Stimulated activated CD4-positive, alpha-beta T cell treated with anti-CD3 and anti-CD28 coated beads, Interleukin-12 subunit alpha, Interleukin-12 subunit beta, amount 100 ng/mL, for 48 hours (primary cell): ENCODE measurements at regions not wholly inside any gene's neighbourhood (a gene's known extent, or its start where the extent isn't known, plus 50 kb on each side); places are given as distances from the start of the nearest gene placed in this dataset.

Experiments used
- DNase-seq, 3 donors: peaks; one replicate each; pipeline ENCODE4 v3.0.0-alpha.2; 2020; ENCODE audit warnings: low read depth in 2 of 3, low spot score in 1 of 3

DNA sequence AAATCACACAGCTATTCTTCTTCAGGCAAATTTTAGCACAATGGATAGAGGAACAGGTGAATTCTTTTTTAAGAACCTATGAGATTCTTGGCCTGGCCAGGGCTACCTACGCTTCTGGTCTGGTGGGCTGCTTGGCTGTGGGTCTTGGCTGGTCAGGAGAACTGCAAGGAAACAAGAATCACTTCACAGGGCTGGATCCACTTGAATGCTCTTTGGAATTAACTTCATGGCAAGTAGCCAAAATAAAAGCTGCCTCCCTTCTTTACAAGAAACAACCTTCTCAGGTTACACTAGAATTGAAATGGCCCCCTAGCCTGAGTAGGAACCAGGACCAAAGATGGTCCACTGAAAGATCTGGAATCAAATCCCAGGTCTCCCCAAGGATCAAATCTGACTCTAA is 519.1 kb downstream of the IQCM start:
- no peak for DNase-seq

DNA sequence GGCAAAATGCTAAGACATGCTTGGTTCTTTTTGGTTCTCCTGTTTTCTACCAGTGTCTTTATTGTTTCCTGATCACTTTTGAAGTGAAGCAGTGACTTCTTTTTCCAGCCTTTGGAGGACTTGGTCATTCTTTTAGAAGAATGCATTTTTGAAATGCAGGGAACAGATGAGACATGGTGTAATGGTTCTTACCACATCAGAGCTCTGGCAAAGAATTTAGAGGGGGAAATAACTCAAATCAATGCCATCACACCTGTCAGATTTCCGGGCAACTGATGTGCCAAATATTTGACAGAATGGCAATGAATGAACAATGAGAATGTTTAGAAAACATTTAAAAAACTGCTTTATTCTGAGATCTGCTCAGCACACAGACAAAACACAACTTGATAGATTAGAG is 519.6 kb downstream of the IQCM start:
- DNase-seq, result no peak

DNA sequence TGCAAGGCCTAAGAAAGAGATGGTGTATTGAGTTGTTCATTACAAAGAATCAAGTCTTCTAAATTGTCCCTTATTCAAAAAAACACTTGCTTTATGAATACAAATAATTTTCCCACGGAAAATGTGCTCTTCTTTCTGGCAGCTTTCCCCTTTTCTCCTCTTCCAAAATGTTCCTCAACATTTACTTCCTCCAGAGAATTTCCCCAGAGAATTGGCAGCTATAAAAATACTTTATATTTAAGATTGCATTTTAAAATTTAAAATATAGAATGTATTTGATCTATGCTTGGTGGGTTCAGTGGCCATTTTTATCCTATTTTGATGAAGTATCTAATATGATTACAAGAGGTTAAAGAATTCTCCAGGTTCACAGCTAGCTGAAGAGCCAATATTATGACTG is 521.0 kb downstream of the IQCM start:
- no peak for DNase-seq

DNA sequence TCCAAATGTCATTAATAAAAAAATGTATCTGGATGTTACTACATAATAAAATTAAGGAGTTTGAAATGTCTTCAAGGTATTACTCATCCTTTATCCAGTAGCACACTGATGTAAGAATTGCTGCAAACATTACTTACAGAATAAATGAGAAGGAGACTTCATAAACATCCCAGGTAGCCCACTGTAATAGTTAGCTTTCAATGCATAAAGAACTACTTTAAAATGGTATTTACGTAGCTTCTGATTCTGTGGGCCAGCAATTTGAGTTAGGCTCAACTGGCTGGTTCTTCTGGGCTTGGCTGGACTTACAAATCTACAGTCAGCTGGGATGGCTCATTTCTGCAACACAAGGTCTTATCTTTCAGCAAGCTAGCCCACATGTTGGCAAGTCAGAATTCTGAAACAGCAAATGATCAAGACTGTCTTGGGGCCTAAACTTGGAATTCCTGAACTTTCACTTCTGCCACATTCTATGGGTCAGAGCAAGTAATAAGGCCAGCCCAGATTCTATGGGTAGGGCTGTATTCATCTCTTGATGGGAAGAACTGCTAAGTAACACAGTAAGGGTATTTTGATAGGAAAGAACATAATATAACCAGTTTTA is 522.5 kb downstream of the IQCM start:
- no peak for DNase-seq

DNA sequence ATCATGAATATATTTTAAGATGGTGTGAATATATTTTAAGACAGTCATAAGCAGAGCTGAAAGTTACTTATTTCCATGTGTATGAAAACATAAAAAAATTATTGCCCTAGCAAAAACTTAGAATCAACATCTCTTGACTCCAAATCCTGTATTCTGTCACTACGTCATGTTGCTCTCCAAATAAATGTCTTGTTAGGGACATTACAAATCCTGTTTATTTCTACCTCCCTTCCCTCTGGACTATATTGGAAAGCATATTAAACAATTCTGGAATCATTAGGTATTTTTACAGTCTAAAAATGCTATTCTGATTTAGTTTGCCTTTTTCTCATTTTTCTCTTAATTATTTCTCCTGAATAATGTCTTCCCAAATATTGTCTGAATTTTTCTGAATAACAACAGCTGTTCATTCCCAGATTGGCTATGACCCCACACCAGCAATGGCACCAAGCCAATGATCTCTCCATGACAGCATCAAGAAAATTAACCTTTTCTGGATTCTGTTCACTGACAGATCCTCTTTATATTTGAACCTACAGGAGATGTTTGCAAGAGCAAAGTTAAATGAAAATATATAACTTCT is 523.1 kb downstream of the IQCM start:
- no peak for DNase-seq

DNA sequence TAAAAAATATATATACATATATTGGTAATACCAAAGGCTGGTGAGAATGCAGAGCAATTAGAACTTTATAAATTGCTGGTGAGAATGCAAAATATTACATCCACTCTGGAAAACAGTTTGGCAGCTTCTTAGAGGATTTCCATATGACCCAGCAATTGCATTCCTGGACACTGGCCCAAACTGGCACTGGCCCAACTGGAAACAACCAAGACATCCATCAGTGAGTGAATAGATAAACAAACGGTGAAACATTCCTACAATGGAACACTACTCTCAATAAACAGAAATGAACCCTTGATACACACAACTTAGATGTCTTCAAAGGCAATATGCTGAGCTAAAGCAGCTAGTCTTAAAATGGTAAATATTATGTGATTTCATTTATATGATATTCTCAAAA is 524.2 kb downstream of the IQCM start:
- DNase-seq, result no peak

DNA sequence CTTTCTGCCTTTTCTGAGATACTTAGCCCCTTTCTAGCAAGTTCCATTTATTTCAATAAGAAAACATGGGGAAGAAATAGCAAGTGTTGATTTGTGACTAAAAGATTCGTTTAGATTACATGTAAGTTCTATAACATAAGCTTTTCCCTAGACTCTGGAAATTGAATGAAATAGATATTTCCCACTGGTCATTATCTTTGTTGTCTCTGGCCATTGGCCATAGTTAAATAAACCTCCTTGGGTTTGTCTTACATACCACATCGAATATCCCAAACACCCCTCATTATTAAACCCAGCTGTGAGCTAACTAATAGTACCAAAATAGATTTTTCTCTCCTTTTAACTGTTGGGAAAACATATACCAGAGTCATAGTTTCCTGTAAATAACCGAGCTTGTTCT is 534.8 kb downstream of the IQCM start:
- DNase-seq, result no peak

DNA sequence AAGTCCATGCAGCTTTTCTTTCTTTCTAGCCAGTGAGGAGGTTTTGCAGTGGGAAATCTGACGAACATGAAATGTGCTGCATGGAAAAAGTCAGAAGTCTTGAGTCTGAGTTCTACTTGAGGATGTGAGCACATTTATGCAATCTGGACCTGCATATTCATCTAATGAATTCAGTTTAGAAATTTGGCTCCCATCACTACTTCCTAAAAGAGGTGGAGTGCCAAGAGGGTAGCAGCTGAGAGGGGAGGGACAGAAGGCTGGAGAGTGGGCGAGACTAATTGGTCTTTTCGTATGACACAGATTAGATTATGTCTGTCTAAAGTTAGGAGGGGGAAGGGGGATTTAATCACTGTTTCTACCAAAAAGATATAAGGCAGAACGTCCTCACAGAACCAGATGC is 535.9 kb downstream of the IQCM start:
- no peak for DNase-seq

DNA sequence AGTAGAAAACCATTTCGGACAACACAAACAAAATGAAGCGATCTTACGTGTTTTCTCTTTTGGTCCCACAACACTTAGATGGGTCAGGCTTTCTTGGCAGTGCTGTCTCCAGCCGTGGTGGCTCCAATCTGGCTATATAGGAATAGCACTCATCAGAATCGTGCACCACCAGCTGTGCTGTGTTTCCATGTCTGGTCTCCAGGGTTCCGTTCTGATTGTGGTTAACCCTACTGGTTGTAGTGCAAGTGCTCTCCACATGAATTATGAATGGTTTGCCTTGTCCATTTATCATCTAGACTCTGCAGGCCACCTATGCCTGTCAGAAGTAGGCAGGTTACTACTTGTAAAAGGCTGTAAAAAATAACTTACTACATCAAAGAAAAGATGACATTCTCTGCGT is 536.3 kb downstream of the IQCM start:
- DNase-seq, result no peak

DNA sequence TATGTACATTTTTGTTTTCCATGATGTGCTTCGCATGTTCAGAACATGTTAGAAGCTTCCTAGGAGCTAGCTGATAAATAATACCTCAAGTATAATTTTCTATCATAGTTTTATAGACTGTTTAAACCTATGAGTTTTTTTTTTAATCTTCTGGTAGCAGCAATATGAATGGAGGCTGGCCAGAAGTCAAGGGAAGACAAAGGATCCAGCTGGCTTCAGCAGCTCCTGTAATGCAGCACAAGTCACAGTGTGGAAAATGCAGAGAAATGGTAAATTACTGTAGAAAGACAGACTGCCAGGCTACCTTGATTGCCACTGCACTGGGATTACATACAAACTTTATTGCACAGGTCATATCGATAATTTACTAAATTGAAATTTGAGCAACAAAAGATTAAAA is 537.9 kb downstream of the IQCM start:
- DNase-seq, result no peak

DNA sequence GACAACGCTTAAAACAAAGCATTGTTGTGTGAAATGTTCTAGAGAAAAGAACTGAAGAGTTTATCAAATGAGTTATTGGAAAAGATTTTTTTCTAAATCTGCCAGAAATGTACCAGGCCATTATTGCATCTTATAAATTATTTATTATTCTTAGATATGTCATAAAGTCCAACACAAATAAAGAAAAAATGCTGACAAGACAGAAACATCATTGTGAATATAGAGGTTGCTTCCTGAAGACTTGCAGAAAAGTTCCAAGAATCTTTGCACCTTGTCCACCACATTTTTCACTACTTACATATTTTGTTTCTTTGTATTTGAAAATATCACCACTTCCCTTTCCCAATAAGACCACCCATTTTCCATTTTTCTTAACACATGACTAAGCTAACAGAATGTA is 545.8 kb downstream of the IQCM start:
- no peak for DNase-seq

DNA sequence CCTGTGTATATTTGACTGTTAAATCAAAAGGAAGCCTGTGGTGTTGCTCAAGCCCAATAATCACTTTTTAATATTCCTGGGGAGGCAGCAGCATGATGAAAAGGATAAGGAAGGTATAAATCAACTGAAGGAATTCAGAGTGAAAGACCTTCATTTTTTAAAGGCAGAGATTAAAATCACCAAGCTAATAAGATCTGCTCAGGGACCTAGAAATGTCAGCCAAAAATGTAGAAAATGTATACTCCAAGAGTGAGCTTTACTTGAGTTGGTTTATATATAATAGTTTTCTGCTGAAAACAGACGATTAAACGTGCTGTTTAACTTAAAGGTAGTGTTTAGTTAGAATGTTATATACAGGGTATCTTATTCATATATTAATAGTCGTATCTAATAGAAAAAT is 549.3 kb downstream of the IQCM start:
- no peak for DNase-seq

DNA sequence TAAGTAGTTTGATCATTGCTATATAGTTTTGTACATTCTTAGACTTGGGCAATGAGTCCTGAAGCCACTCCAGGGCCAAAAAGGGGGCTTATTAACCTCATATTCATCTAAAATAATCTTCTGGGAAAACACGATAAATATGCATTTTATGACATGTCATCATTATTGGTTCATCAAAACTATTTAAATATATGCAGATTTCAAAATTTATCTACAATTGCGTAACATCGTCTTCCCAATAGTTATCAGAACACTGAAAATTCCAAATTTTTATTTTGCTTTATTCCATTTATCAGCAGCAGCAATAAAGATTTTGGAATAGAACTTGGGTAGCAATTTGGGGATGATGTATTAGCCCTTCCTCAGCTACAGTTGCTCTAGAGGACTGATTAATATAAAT is 550.0 kb downstream of the IQCM start:
- no peak for DNase-seq

DNA sequence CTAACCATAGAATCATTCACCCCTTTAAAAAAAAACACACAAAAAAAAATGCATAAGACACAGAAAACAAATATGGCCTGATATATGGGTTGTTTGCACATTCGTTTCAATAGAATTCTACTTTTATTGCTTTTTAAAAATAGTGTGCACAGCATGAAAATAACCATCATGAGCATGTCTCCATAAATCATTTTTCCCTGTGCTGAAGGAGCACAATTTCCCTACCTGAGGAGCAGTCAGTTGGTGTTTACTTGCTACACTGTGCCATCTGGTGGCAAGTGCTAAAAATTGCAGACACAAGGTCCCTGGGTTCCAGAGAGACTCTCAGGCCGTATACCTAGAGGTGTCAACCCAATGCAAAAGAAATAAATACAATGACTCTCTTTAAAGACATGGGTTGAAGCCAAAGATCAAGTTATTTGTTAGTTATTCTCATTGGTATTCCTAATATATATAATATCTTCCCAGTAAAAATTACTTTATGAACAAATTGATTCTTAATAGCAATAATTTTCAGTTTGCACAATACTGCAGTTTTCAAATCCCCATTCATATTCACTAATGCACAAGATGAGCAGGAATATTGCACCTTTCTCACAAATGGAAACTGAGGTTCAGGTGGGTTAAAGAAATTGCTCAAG is 551.4 kb downstream of the IQCM start:
- DNase-seq, result peak in 1 of 3 donors; percentile 9

DNA sequence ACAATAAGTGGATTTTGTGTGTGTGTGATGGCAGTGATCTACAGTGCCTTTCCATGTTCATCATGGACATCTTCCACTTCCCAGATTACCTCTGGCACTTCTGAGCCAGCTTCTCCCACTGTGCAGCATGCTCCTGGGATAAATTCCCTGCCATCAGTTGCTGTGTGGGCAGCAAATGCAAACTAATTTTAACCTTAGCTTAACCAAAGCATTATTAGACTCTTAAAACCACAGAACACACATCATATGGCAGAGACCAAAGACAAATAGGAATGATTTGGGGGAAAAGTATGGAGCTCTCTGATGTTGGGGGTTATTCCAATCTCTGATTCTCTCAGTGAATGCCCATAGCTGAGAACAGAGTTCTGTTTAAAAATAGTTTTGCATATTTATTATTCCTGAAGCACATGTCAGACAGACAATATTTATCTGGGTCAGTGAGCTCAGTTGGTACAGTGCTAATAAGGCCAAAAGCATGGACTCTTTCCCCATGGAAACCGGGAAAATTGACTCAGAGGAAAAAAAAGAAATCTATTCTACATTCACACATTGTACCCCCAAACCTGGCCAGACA is 567.4 kb downstream of the IQCM start:
- no peak for DNase-seq

DNA sequence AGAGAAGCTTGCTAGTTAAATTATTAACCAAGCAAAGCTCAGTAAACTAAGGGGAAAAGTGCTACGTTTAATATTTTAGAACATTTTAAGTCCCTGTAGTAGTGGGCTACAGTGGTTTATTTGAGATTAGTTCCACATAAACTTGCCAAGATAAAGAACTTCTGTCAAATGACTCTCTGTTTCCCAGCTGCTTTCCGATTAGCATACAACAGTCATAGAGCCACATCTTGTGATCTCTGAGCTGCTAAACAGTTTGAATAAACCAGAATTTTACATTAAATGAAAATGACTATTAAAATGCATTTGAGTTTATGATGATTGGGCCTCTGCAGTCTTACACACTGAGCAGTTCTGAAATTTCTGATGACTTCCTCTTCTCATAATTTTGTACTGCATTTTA is 568.5 kb downstream of the IQCM start:
- DNase-seq, result no peak

DNA sequence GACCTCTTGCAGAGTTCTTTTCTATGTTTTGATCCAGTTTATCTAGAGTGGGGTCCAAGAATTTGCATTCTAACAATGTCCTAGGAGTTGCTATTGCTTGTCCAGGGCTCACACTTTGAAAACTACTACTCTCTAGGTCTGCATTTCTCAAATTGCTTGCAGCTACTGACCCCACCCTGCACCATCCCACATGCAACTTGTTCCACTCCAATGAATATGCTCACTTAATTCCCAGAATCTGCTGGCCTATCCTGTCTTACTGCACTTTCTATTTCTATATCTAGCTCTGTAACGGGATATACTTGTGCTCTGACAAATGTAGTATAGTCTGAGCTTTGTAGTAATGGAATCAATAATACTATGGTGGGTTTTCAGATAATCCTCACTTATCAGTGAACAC is 570.3 kb downstream of the IQCM start:
- DNase-seq, result no peak

DNA sequence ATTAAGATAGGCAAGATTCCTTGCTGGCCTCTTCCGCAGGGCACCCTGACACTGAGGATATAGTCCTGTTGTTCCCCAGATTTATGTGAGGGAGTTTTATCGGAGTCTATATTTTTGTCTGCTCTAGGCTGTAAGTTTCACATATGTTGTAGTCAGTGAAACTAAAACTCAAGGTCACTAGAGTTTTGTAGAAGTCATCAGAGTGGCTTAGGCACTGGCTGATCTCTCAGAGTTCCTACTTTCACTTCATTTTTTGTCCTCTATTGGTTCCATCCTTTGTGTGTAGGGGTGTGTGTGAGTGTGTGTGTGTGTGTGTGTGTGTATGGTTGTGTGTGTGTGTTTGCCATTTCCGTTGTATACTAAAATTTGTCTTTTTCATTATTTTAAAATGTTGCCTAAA is 577.5 kb downstream of the IQCM start:
- DNase-seq, result no peak

DNA sequence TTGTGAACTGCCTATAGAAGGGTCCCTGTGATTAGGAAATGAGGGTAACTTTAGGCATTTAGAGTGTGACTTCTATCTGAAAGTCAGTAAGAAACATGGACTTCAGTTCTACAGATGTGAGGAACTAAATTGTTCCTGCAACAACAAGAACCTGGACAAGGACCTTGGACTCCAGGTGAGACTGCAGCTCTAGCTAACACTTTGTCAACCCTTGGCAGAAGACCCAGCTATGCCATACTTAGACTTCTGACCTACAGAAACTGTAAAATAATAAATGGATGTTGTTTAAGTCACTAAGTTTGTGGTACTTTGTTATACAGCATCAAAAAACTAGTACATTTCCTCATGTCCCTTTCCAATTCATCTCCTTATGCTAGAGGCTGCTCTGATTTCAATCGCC is 580.8 kb downstream of the IQCM start:
- DNase-seq, result no peak

DNA sequence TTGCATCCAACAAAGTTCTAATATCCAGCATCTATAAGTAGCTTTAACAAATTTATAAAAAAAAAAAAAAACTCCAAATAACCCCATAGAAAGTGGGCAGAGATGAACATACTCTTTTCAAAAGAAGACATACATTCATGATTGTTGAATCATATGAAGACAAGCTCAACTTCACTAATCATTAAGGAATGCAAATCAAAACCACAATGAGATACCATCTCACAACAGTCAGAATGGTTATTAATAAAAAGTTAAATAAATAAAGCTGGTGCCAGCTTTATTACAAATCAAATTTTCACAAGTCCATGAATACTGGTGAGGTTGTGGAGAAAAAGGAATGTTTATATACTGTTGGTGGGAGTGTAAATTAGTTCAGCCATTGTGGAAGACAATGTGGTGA is 592.0 kb downstream of the IQCM start:
- no peak for DNase-seq

DNA sequence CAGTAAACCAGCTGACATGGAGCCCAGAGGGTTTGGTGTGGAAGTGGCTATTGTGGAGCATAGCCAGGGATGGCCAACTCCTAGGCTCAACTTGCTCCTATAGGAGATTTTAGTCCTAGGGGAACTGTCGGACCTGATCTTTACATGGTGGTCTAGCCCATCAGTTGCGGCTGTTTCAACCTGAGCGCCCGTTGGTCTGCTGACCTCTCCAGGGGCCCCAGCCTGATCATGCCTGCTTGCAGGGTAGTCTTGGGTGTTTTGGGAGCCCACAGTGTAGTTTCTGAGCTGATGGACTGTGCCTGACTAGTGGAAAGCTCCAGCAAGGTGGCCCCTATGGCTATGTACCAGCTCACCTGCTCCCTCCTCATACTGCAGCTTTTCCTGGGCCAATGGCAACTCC is 597.0 kb downstream of the IQCM start:
- no peak for DNase-seq

DNA sequence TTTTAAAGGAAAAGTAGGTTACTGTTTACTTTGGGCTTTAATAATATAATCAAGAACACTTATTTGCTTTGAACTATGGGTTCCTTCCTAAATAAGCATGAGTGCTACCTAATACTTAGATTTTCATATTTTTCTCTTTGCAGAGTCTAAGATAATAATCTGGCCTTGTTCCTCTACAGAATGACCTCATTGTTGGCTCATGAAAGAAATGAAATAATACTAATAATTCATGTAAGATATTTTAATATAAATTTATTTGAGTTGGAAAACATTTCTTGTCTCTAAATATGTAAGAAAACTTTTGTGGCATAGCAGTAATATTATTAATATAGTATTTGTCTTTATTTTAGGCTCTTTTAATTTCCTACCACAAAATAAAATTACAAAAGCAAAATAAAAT is 601.3 kb downstream of the IQCM start:
- DNase-seq, result no peak

DNA sequence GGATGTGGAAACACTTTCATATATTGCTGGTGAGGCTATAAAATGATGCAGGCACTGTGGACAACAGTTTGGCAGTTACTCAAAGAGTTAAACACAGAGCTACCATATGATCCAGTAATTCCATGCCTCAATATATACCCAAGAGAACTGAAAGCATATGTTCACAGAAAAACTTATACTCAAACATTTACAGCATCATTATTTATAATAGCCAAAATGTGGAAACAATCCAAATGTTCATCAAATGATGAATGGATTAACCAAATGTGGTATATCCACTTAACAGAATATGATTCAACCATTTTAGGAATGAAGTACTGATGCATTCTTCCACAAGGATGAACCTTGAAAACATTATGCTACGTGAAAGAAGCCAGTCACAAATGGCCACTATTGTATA is 603.8 kb downstream of the IQCM start:
- no peak for DNase-seq
